RWPE2 (cell line): ENCODE measurements at regions not wholly inside any gene's neighbourhood (a gene's known extent, or its start where the extent isn't known, plus 50 kb on each side); places are given as distances from the start of the nearest gene placed in this dataset.
A peak's percentile ranks its signal among the peaks of the same experiment; 100 is the strongest.

Source experiments
- ATAC-seq: fragments of 200-7000 bp; cut with Tn5 transposase; 3 replicates; pipeline ENCODE4 v1.9.1; 2021; ENCODE audit warnings: low read depth
- DNase-seq: peaks from one replicate; pipeline ENCODE4 v3.0.0-alpha.2; 2020; ENCODE audit warnings: low spot score
- H3K27ac ChIP-seq: fragments of 450-650 bp; 2 replicates; pipeline ENCODE4 v1.5.1; 2017; ENCODE audit warnings: mild to moderate bottlenecking; ENCODE audit not compliant: poor library complexity, severe bottlenecking
- H3K27me3 ChIP-seq: fragments of 250-450 bp; sonication (Bioruptor Pico); 2 replicates; pipeline ENCODE4 v1.5.1; 2021; ENCODE audit warnings: mild to moderate bottlenecking, moderate library complexity; ENCODE audit not compliant: insufficient read depth, poor library complexity, severe bottlenecking
- H3K36me3 ChIP-seq: fragments of 250-450 bp; sonication (Bioruptor Pico); 2 replicates; pipeline ENCODE4 v1.5.1; 2020; ENCODE audit warnings: low read depth, mild to moderate bottlenecking, moderate library complexity
- H3K4me1 ChIP-seq: fragments of 250-450 bp; sonication (Bioruptor Pico); 2 replicates; pipeline ENCODE4 v1.5.1; 2021; ENCODE audit warnings: mild to moderate bottlenecking, moderate library complexity; ENCODE audit not compliant: insufficient read depth, poor library complexity, severe bottlenecking
- H3K4me3 ChIP-seq: fragments of 250-450 bp; sonication (Bioruptor Pico); 2 replicates; pipeline ENCODE4 v1.5.1; 2021; ENCODE audit warnings: mild to moderate bottlenecking, moderate library complexity; ENCODE audit not compliant: severe bottlenecking
- H3K9me3 ChIP-seq: fragments of 250-450 bp; sonication (Bioruptor Pico); 2 replicates; pipeline ENCODE4 v1.5.1; 2021; ENCODE audit warnings: mild to moderate bottlenecking, moderate library complexity; ENCODE audit not compliant: severe bottlenecking
- TF ChIP-seq, protein P1 (sequence below): fragments of 450-650 bp; IDR thresholded peaks from one replicate; pipeline ENCODE4 v1.5.1; 2017; ENCODE audit warnings: mild to moderate bottlenecking, moderate library complexity; ENCODE audit not compliant: poor library complexity, severe bottlenecking

DNA sequence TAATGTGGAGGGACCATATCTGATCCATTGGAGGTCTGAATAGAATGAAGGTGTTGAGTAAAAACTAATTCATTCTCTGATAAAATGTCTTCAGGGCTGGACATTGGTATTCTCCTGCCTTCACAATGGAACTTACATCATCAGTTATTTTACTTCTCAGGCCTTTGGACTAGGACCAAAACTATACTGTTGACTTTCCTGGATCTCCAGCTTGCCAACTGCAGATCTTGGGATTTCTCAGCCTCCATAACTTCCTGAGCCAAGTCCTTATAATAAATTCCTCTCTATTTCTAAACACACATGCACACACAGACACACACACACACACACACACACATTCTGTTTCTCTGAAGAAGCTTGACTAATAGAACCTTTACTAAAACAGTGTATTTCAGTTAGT lies 1858.6 kb upstream of the ADGRL3 start:
- ATAC-seq (no peak), DNase-seq (no peak)
- Histone ChIP-seq H3K27ac (no peak overlapping the region), H3K4me3 (no peak overlapping the region), H3K36me3 (no peaks in the 10 kb centered on the region), H3K4me1 (no peaks in the 10 kb centered on the region), H3K9me3 (no peaks in the 10 kb centered on the region), H3K27me3 (no peaks in the 10 kb centered on the region)
- TF ChIP-seq, protein P1, sequence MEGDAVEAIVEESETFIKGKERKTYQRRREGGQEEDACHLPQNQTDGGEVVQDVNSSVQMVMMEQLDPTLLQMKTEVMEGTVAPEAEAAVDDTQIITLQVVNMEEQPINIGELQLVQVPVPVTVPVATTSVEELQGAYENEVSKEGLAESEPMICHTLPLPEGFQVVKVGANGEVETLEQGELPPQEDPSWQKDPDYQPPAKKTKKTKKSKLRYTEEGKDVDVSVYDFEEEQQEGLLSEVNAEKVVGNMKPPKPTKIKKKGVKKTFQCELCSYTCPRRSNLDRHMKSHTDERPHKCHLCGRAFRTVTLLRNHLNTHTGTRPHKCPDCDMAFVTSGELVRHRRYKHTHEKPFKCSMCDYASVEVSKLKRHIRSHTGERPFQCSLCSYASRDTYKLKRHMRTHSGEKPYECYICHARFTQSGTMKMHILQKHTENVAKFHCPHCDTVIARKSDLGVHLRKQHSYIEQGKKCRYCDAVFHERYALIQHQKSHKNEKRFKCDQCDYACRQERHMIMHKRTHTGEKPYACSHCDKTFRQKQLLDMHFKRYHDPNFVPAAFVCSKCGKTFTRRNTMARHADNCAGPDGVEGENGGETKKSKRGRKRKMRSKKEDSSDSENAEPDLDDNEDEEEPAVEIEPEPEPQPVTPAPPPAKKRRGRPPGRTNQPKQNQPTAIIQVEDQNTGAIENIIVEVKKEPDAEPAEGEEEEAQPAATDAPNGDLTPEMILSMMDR, result no peak

GRCh38 chr4:59348949-59349348 lies 1851.2 kb upstream of the ADGRL3 start:
- H3K27me3 ChIP-seq, result no peaks in the 10 kb centered on the region
- no peaks in the 10 kb centered on the region for H3K36me3 ChIP-seq
- no peaks in the 10 kb centered on the region for H3K9me3 ChIP-seq
- TF ChIP-seq, protein P1, result no peak
- no peak overlapping the region for H3K27ac ChIP-seq
- no peak overlapping the region for H3K4me3 ChIP-seq
- DNase-seq (no peak), ATAC-seq (no peak)
- no peaks in the 10 kb centered on the region for H3K4me1 ChIP-seq

- H3K4me1 ChIP-seq, result no peaks in the 10 kb centered on the region
- H3K4me3 ChIP-seq, result no peak overlapping the region
- TF ChIP-seq, protein P1, result no peak
- ATAC-seq (no peak), DNase-seq (no peak)
- no peaks in the 10 kb centered on the region for H3K27me3 ChIP-seq
- H3K36me3 ChIP-seq, result no peaks in the 10 kb centered on the region
- no peaks in the 10 kb centered on the region for H3K9me3 ChIP-seq
- no peak overlapping the region for H3K27ac ChIP-seq
Observed at GRCh38 chr4:59369229-59369628, 1830.9 kb upstream of the ADGRL3 start.

DNA sequence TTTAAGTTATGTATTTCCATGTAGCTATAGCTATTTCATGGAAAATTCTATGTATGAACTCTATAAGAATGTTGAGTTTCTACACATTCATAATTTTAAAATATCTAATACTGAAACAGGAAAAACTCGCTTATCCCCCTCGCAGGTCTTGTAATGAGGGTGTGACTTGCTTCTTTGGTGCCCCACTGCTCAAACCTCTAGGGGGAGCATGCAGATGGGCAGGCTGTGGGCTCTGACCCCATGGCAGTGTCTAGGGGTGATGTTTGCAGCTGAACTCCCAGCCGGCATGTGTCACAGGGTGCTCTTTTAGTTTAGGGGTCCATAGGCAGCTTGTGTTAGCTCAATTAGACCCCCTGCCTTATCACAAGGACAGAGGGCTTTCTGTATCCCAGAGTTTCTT lies 1825.7 kb upstream of the ADGRL3 start:
- DNase-seq (no peak), ATAC-seq (no peak)
- Histone ChIP-seq H3K4me1 (no peaks in the 10 kb centered on the region), H3K27me3 (no peaks in the 10 kb centered on the region), H3K4me3 (no peak overlapping the region), H3K27ac (no peak overlapping the region), H3K9me3 (no peaks in the 10 kb centered on the region), H3K36me3 (no peaks in the 10 kb centered on the region)
- TF ChIP-seq, protein P1, result peak; percentile 8

GRCh38 chr4:59380841-59381366 lies 1819.2 kb upstream of the ADGRL3 start:
- Histone ChIP-seq H3K4me1 (peaks cover 4% of the 10 kb centered on the region), H3K36me3 (no peaks in the 10 kb centered on the region), H3K4me3 (no peak overlapping the region), H3K9me3 (no peaks in the 10 kb centered on the region), H3K27me3 (no peaks in the 10 kb centered on the region), H3K27ac (peak overlapping the region; percentile 7)
- TF ChIP-seq, protein P1, result no peak
- ATAC-seq (peak; percentile 40; the same call in 2 of the 3 replicates), DNase-seq (no peak)
